Choroid plexus epithelial cell (primary cell): ENCODE measurements at regions not wholly inside any gene's neighbourhood (a gene's known extent, or its start where the extent isn't known, plus 50 kb on each side); places are given as distances from the start of the nearest gene placed in this dataset.
"Not testable (repeated sequence)": the region's sequence is repeated elsewhere in the genome, so short reads cannot be mapped to it uniquely, and the experiment has no call there.

Experiments used
- DNase-seq: peaks from one replicate; pipeline ENCODE4 v3.0.0-alpha.2; 2010; ENCODE audit warnings: low read depth
- H3K4me3 ChIP-seq: 2 replicates; pipeline ENCODE4 v1.5.1; 2011; ENCODE audit warnings: low read depth, mild to moderate bottlenecking, control low read depth, low read length, moderate library complexity
- CTCF ChIP-seq: conservative IDR thresholded peaks from 2 replicates; pipeline ENCODE4 v1.5.1; 2011; ENCODE audit warnings: low read depth, mild to moderate bottlenecking, control low read depth, inconsistent platforms, low read length, moderate library complexity

GRCh38 chr3:96300743-96301142 lies 513.7 kb upstream of the EPHA6 start:
- TF ChIP-seq CTCF: no peak
- DNase-seq: no peak
- no peak overlapping the region for H3K4me3 ChIP-seq

- no peak for TF ChIP-seq CTCF
- no peak overlapping the region for H3K4me3 ChIP-seq
- no peak for DNase-seq
Measured at GRCh38 chr3:96319166-96319565, 495.2 kb upstream of the EPHA6 start.

- no peak for TF ChIP-seq CTCF
- no peak overlapping the region for H3K4me3 ChIP-seq
- DNase-seq: no peak
Measured at GRCh38 chr3:96324087-96324486, 490.3 kb upstream of the EPHA6 start.

- no peak for DNase-seq
- no peak for TF ChIP-seq CTCF
- no peak overlapping the region for H3K4me3 ChIP-seq
Measured at GRCh38 chr3:96330795-96331194, 483.6 kb upstream of the EPHA6 start.

GRCh38 chr3:96331341-96331740 lies 483.1 kb upstream of the EPHA6 start:
- no peak for TF ChIP-seq CTCF
- no peak for DNase-seq
- no peak overlapping the region for H3K4me3 ChIP-seq

GRCh38 chr3:96334779-96335178 lies 479.6 kb upstream of the EPHA6 start:
- DNase-seq: no peak
- TF ChIP-seq CTCF: no peak
- H3K4me3 ChIP-seq: no peak overlapping the region

- H3K4me3 ChIP-seq: no peak overlapping the region
- no peak for DNase-seq
- TF ChIP-seq CTCF: no peak
Measured at GRCh38 chr3:96347289-96347688, 467.1 kb upstream of the EPHA6 start.

GRCh38 chr3:96351598-96351997 lies 462.8 kb upstream of the EPHA6 start:
- not testable (repeated sequence) for DNase-seq, H3K4me3 ChIP-seq
